NCI-H1105 (cell line): ENCODE measurements at regions not wholly inside any gene's neighbourhood (a gene's known extent, or its start where the extent isn't known, plus 50 kb on each side); places are given as distances from the start of the nearest gene placed in this dataset.

Source experiments
- DNase-seq: peaks from one replicate; lab custom pipeline; 2025; lab: John Stamatoyannopoulos, UW

DNA sequence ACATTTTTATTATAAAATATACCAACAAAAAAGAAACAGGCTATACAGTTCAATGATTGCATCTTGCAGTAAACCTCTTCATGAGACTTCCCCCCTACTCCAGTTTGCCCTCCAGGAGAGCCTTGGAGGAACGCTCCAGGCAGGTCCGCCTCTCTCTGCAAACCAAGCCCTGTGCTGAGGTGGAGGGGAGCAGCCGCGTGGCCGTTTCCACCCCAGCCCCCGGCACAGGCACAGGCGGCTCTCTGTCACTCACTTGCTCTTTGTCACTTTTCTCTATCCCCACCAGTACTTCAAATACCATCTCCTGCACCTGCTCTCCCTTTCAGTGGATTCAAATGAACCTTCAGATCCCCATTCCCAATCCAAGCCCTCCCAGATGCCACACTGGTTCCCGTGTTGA, 479.9 kb downstream of the OCA2 start:
- DNase-seq = no peak

DNA sequence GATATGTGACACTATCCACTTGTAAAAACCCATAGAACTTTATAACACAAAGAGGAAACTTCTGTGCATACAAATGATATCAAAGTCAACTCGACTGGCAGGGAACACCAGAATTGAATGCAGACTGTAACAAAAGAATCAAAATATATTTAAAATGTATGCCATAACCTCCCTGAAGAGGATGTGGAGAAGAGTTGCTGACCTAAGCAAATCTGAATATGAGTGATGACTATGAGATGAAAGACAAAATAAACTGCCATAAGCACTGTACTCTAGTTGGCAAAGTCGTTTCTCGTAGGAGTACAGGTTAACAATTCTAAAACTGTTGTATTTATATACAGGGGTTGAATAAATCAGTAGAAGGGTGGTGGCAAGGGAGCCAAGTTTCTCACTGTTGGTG, 482.1 kb downstream of the OCA2 start:
- DNase-seq = no peak

DNA sequence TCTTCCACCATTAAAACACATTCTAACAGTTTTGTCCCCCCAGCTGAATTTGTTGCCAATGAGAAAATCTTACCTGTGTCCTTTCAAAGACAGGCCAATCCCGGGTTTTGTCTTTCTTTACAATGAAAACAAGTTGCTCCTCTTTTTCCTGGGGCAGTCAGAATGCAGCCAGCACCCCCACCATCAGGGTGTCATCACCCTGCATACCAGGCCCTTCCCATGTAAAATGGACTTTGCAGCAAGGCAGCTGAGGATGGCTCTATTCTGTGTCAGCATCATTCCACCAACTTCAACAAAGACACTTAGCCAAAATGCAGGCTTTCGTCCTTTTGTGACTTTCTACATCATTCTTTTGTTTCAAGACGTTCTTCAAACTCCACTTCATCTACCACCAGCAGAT, 490.9 kb downstream of the OCA2 start:
- DNase-seq = no peak

DNA sequence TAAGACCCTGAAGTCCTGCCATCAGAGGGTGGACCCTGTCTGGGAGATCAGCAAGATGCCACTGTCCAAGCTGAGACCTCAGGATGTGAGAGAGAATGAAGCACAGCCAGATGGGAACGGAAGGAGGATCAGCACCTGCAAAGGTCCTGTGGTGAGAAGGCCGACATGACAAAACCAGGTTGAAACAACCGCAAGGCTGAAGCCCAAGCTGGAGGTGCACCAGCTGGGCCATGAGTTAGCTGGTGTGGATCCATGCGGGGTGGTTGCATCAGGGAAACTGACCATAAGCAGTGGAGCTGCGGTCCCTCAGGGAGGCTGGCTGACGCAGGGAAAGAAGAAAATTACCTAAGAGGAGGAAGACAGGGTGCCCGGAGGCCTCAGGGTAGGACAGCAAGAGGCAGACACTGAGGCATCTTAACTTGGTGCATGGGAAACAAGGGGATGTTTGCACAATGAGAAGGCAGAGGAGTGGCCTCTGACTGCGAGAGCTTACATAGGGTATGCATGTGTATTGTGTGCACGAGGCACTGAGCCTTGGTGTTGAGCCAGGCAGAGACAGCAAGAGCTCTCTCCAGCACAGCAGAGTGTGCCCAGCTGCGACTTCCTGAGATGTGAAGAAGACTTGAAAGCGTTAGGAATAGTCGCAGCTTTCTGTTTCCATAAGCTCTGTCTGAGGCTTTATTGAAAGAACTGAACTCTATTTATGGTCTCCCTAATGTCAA, 497.7 kb downstream of the OCA2 start:
- no peak for DNase-seq

GRCh38 chr15:27599034-27599433, 500.1 kb downstream of the OCA2 start:
- DNase-seq = no peak

DNA sequence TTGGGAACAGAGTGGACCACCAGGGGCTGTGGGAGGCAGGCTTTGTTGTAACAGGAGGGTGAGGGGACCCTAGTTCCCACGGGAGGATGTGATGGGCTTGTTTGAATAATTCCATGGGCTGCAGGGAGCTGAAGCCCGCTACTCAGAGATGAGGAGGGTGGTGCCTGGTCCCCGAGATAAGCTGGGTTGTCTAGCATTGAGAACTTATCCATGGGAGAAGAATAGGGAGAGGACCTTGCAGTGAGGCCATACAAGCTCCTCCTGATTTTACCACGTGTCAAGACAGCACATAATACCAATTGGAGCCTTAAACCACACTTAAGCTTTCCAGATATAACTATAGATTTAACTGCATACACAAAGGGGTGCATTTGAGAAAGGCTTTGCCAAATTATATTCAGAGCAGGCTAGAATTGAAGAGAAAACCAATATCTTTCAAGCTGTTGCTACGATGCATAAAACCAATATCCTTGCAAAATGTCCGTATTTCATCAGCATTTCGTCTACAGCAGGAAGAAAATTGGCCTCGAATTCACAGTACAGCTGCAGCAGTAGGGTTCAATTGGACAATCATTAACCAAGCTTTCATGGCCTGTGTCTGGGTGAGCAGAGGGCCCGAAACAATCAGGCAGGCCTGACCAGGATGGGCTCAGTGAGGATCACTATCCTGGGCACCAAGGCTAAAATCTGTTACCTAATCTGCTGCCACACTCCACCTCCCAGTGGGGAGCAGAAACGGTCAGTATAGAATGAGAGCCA, 500.7 kb downstream of the OCA2 start:
- DNase-seq = no peak

GRCh38 chr15:27595211-27595610, 503.9 kb downstream of the OCA2 start:
- no peak for DNase-seq

DNA sequence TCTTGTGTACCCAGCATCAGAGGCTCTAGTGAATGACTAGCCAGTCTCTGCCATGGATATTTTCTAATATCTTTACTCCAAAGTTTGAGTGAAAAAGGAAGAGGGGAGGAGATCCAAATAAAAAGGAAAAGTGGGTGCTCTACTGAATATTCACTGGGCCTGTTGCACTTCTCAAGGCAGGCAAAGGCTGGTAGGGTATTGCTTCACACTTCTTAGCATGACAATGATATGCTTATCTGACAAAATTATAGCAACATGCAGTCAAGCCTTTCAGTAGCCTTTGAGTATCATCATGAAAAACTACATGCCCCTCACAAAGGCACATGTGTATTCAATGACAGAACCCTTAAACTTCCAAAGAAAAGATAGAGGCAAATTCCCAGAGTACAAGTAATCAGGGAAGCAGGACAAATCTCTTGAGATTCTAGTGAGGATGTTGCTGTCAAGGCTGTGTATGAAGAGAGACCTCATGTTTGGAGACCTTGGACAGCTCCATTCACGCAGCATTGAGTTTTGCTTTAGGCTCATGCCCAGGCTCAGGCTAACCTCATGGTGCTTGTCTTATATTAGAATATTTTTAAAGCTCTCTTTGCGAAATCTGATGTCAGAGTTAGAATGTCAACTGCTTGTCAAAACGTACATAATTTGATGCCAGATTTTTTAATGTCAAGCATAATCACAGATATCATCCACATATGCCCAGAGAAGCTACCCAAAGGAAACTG, 506.9 kb downstream of the OCA2 start:
- DNase-seq = no peak
